DND-41 (cell line): ENCODE measurements at regions not wholly inside any gene's neighbourhood (a gene's known extent, or its start where the extent isn't known, plus 50 kb on each side); places are given as distances from the start of the nearest gene placed in this dataset.
"Not testable (repeated sequence)": the region's sequence is repeated elsewhere in the genome, so short reads cannot be mapped to it uniquely, and the experiment has no call there.

Experiments
- ATAC-seq: fragments of 200-7000 bp; cut with Tn5 transposase; 3 replicates; pipeline ENCODE4 v1.9.1; 2021; ENCODE audit warnings: low read depth; ENCODE audit not compliant: insufficient read depth
- DNase-seq: peaks from one replicate; pipeline ENCODE4 v3.0.0-alpha.2; 2020
- H2AFZ ChIP-seq: 2 replicates; pipeline ENCODE4 v1.6.0; 2012; ENCODE audit warnings: low read depth, low read length
- H3K27ac ChIP-seq: 2 replicates; pipeline ENCODE4 v1.5.1; 2012; ENCODE audit warnings: low read length, inconsistent platforms
- H3K27me3 ChIP-seq: fragments of 200-600 bp; sonication (generic); 2 replicates; pipeline ENCODE4 v1.6.0; 2012; ENCODE audit warnings: low read length, mild to moderate bottlenecking, inconsistent platforms; ENCODE audit not compliant: insufficient read depth, poor library complexity
- H3K36me3 ChIP-seq: 2 replicates; pipeline ENCODE4 v1.5.1; 2012; ENCODE audit warnings: low read length, inconsistent platforms; ENCODE audit not compliant: insufficient read depth
- H3K4me1 ChIP-seq: 2 replicates; pipeline ENCODE4 v1.5.1; 2012; ENCODE audit warnings: mild to moderate bottlenecking, low read length; ENCODE audit not compliant: insufficient read depth
- H3K4me2 ChIP-seq: 2 replicates; pipeline ENCODE4 v1.6.0; 2012; ENCODE audit warnings: mild to moderate bottlenecking, moderate library complexity, low read length, inconsistent platforms; ENCODE audit not compliant: insufficient read depth
- H3K4me3 ChIP-seq, 2 experiments: fragments of 200-600 bp in 1 of 2; shearing (Covaris generic) in 1 of 2; 2 replicates each; pipeline ENCODE4 v1.5.1; 2012 to 2016; ENCODE audit warnings: inconsistent platforms in 2 of 2, low read length in 2 of 2, mild to moderate bottlenecking in 2 of 2, low read depth in 1 of 2, moderate library complexity in 1 of 2
- H3K79me2 ChIP-seq: 2 replicates; pipeline ENCODE4 v1.6.0; 2012; ENCODE audit warnings: low read length, inconsistent platforms; ENCODE audit not compliant: insufficient read depth
- H3K9ac ChIP-seq: 2 replicates; pipeline ENCODE4 v1.6.0; 2012; ENCODE audit warnings: low read depth, mild to moderate bottlenecking, inconsistent platforms, low read length, moderate library complexity
- H3K9me3 ChIP-seq: 2 replicates; pipeline ENCODE4 v1.5.1; 2012; ENCODE audit warnings: low read length, moderate library complexity, mild to moderate bottlenecking, inconsistent platforms; ENCODE audit not compliant: insufficient read depth, severe bottlenecking
- H4K20me1 ChIP-seq: 2 replicates; pipeline ENCODE4 v1.6.0; 2012; ENCODE audit warnings: low read length; ENCODE audit not compliant: insufficient read depth
- CTCF ChIP-seq: IDR thresholded peaks from 2 replicates; pipeline ENCODE4 v1.5.1; 2012; ENCODE audit warnings: borderline replicate concordance, low read length, moderate library complexity, mild to moderate bottlenecking; ENCODE audit not compliant: poor library complexity, severe bottlenecking; ENCODE audit errors: extremely low read depth
- EZH2 ChIP-seq: IDR thresholded peaks from 3 replicates; pipeline ENCODE4 v1.6.1; 2012; ENCODE audit warnings: borderline replicate concordance, low read depth, mild to moderate bottlenecking, moderate library complexity, low read length, inconsistent platforms; ENCODE audit not compliant: severe bottlenecking

- DNase-seq, result no peak
- TF ChIP-seq CTCF (no peak), EZH2 (no peak)
- ATAC-seq, result no peak
Observed at GRCh38 chr12:113700943-113701342, 229.3 kb upstream of the LHX5 start.

GRCh38 chr12:113699984-113700383 is 228.3 kb upstream of the LHX5 start:
- H3K36me3 ChIP-seq, H3K27ac ChIP-seq, DNase-seq, H3K4me2 ChIP-seq, H4K20me1 ChIP-seq, ATAC-seq, H3K9me3 ChIP-seq, H2AFZ ChIP-seq, H3K4me3 ChIP-seq, H3K9ac ChIP-seq, H3K4me1 ChIP-seq, H3K27me3 ChIP-seq, H3K79me2 ChIP-seq: not testable (repeated sequence)

More at GRCh38 chr12:113700943-113701342, 229.3 kb upstream of the LHX5 start:
- no peaks in the 10 kb centered on the region for H4K20me1 ChIP-seq
- H3K79me2 ChIP-seq, result no peaks in the 10 kb centered on the region
- no peaks in the 10 kb centered on the region for H3K36me3 ChIP-seq
- peaks cover 11% of the 10 kb centered on the region for H3K27me3 ChIP-seq
- no peaks in the 10 kb centered on the region for H3K4me1 ChIP-seq
- no peak overlapping the region for H3K9ac ChIP-seq
- peak overlapping the region; percentile 5; the same call in 1 of the 2 replicates for H2AFZ ChIP-seq
- no peaks in the 10 kb centered on the region for H3K9me3 ChIP-seq
- H3K27ac ChIP-seq, result no peak overlapping the region
- no peak overlapping the region for H3K4me2 ChIP-seq
- no peak overlapping the region for H3K4me3 ChIP-seq

DNA sequence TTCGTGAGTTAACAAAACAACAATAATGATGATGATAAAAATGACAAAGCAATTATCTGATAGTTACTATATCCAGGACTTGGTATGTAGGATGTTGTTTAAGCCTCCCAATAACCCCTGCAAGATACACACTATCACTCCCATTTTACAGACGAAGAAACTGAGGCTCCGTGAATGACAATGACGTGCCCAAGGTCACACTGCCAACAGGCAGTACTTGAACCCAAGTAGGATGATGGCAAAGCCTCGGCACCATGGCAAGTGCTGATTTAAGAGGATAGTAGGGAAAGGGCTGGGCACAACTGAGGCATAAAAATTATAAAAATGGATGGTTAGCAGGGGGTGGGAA is 226.8 kb upstream of the LHX5 start:
- Histone ChIP-seq H2AFZ (no peak overlapping the region), H3K9ac (no peak overlapping the region), H3K27ac (no peak overlapping the region), H3K27me3 (peaks cover 5% of the 10 kb centered on the region), H3K4me2 (no peak overlapping the region), H4K20me1 (no peaks in the 10 kb centered on the region), H3K9me3 (no peaks in the 10 kb centered on the region), H3K4me3 (no peak overlapping the region), H3K4me1 (no peaks in the 10 kb centered on the region), H3K79me2 (no peaks in the 10 kb centered on the region), H3K36me3 (no peaks in the 10 kb centered on the region)
- DNase-seq (no peak), ATAC-seq (no peak)
- no peak for TF ChIP-seq EZH2
- TF ChIP-seq CTCF, result no peak

GRCh38 chr12:113697651-113698509 is 226.2 kb upstream of the LHX5 start:
- Histone ChIP-seq H3K36me3 (no peaks in the 10 kb centered on the region), H3K4me2 (no peak overlapping the region), H3K9me3 (no peaks in the 10 kb centered on the region), H4K20me1 (no peaks in the 10 kb centered on the region), H2AFZ (no peak overlapping the region), H3K4me1 (no peaks in the 10 kb centered on the region), H3K4me3 (no peak overlapping the region), H3K79me2 (no peaks in the 10 kb centered on the region), H3K9ac (no peak overlapping the region), H3K27ac (no peak overlapping the region), H3K27me3 (peaks cover 5% of the 10 kb centered on the region)
- no peak for ATAC-seq
- no peak for DNase-seq
- no peak for TF ChIP-seq CTCF
- TF ChIP-seq EZH2, result no peak
